SK-N-SH (cell line): ENCODE measurements at regions not wholly inside any gene's neighbourhood (a gene's known extent, or its start where the extent isn't known, plus 50 kb on each side); places are given as distances from the start of the nearest gene placed in this dataset.

Experiments
- CTCF ChIA-PET: fragments of 300-600, 350-600 bp; formaldehyde crosslinking; extraction: SDS; loops from one replicate; lab custom pipeline; 2021; lab: Yijun Ruan, JAX
- POLR2A ChIA-PET: fragments of 350-600 bp; sonication (Branson Sonifier 250); formaldehyde crosslinking; extraction: SDS; loops from one replicate; lab custom pipeline; 2020; ENCODE audit warnings: antibody characterized with exemption, inconsistent platforms; lab: Yijun Ruan, JAX
- DNase-seq: peaks from one replicate; pipeline ENCODE4 v3.0.0; 2012
- H2AFZ ChIP-seq: fragments of 200-600 bp; sonication (generic); 2 replicates; pipeline ENCODE4 v1.8.1; 2016; ENCODE audit warnings: antibody characterized with exemption, mild to moderate bottlenecking, low read depth
- H3F3A ChIP-seq: fragments of 200-600 bp; sonication (generic); replicated peaks from 2 replicates; pipeline ENCODE3; 2016; ENCODE audit warnings: antibody characterized with exemption, mild to moderate bottlenecking; ENCODE audit not compliant: insufficient read depth
- H3K27ac ChIP-seq, 2 experiments: fragments of 200-500 bp in 1 of 2; fragments of 200-600 bp in 1 of 2; sonication (Bioruptor generic) in 1 of 2; sonication (generic), shearing (Covaris generic) in 1 of 2; 2 replicates each; pipeline versions ENCODE4 v1.5.1 to v1.6.1; 2014 to 2016; ENCODE audit warnings: low read depth in 2 of 2, inconsistent platforms in 1 of 2, low read length in 1 of 2, mild to moderate bottlenecking in 1 of 2, mixed read lengths in 1 of 2
- H3K27me3 ChIP-seq: fragments of 200-600 bp; sonication (generic), shearing (Covaris generic); 2 replicates; pipeline ENCODE4 v1.6.1; 2016; ENCODE audit warnings: mixed run types; ENCODE audit not compliant: insufficient read depth
- H3K36me3 ChIP-seq, 2 experiments: fragments of 200-500 bp in 1 of 2; fragments of 200-600 bp in 1 of 2; sonication (Bioruptor generic) in 1 of 2; sonication (generic) in 1 of 2; replicated peaks in 1 of 2; 2 replicates each; pipeline versions ENCODE3 to v1.5.1; 2014 to 2016; ENCODE audit warnings: low read length in 1 of 2, mild to moderate bottlenecking in 1 of 2; ENCODE audit not compliant: insufficient read depth in 2 of 2, control insufficient read depth in 1 of 2
- H3K4me1 ChIP-seq, 2 experiments: fragments of 200-500 bp in 1 of 2; fragments of 200-600 bp in 1 of 2; sonication (Bioruptor generic) in 1 of 2; sonication (generic), shearing (Covaris generic) in 1 of 2; 2 replicates each; pipeline versions ENCODE4 v1.5.1 to v1.6.1; 2014 to 2016; ENCODE audit warnings: low read depth in 1 of 2, low read length in 1 of 2, mixed run types in 1 of 2; ENCODE audit not compliant: insufficient read depth in 2 of 2, control insufficient read depth in 1 of 2
- H3K4me2 ChIP-seq: fragments of 200-600 bp; sonication (generic), shearing (Covaris generic); 2 replicates; pipeline ENCODE4 v1.6.1; 2017; ENCODE audit warnings: mixed run types
- H3K4me3 ChIP-seq, 2 experiments: fragments of 200-500 bp in 1 of 2; fragments of 200-600 bp in 1 of 2; sonication (Bioruptor generic) in 1 of 2; sonication (generic), shearing (Covaris generic) in 1 of 2; 2 replicates each; pipeline versions ENCODE4 v1.5.1 to v1.8.1; 2014 to 2016; ENCODE audit warnings: low read depth in 2 of 2, inconsistent platforms in 1 of 2, low read length in 1 of 2, mild to moderate bottlenecking in 1 of 2, mixed read lengths in 1 of 2, moderate library complexity in 1 of 2
- H3K79me2 ChIP-seq: fragments of 200-600 bp; sonication (generic); 2 replicates; pipeline ENCODE4 v1.8.1; 2017; ENCODE audit warnings: mild to moderate bottlenecking; ENCODE audit not compliant: insufficient read depth
- H3K9ac ChIP-seq: fragments of 200-600 bp; sonication (generic); 2 replicates; pipeline ENCODE4 v1.6.1; 2017; ENCODE audit warnings: mixed run types
- H3K9me2 ChIP-seq: fragments of 200-600 bp; sonication (generic); 2 replicates; pipeline ENCODE4 v1.6.1; 2017; ENCODE audit warnings: mixed run types
- H3K9me3 ChIP-seq: fragments of 200-600 bp; sonication (generic); 2 replicates; pipeline ENCODE4 v1.6.1; 2017; ENCODE audit warnings: mixed run types, mild to moderate bottlenecking, moderate library complexity
- H4K20me1 ChIP-seq: fragments of 200-600 bp; sonication (generic); 2 replicates; pipeline ENCODE4 v1.6.1; 2017; ENCODE audit warnings: mild to moderate bottlenecking, mixed run types; ENCODE audit not compliant: insufficient read depth
- CHD2 ChIP-seq: fragments of 150-350 bp; IDR thresholded peaks from 2 replicates; pipeline ENCODE4 v1.6.1; 2018; ENCODE audit warnings: low read length; ENCODE audit not compliant: partially characterized antibody
- CTCF ChIP-seq: fragments of 200-600 bp; sonication (generic); IDR thresholded peaks from 2 replicates; pipeline ENCODE4 v1.6.1; 2017; ENCODE audit warnings: antibody characterized with exemption, mild to moderate bottlenecking, moderate library complexity
- ELF1 ChIP-seq: IDR thresholded peaks from 2 replicates; pipeline ENCODE4 v1.4.0; 2012
- GABPA ChIP-seq: IDR thresholded peaks from 2 replicates; pipeline ENCODE4 v1.4.0; 2012; ENCODE audit warnings: low read depth, mild to moderate bottlenecking
- IRF3 ChIP-seq: fragments of 150-350 bp; IDR thresholded peaks from 2 replicates; pipeline ENCODE4 v1.6.1; 2016; ENCODE audit warnings: mild to moderate bottlenecking, low read depth, low read length
- JUND ChIP-seq: IDR thresholded peaks from 2 replicates; pipeline ENCODE4 v1.4.0; 2012
- MXI1 ChIP-seq: IDR thresholded peaks from 2 replicates; pipeline ENCODE4 v1.6.1; 2012; ENCODE audit warnings: mild to moderate bottlenecking, low read depth, low read length, improper control_type of control experiment
- PBX3 ChIP-seq: IDR thresholded peaks from 2 replicates; pipeline ENCODE4; 2012
- POLR2AphosphoS5 ChIP-seq: IDR thresholded peaks from 2 replicates; pipeline ENCODE4 v1.6.1; 2012; ENCODE audit warnings: low read depth, low read length
- RXRA ChIP-seq: IDR thresholded peaks from 2 replicates; pipeline ENCODE4 v1.4.0; 2012; ENCODE audit warnings: low read depth, mild to moderate bottlenecking, borderline replicate concordance
- SMC3 ChIP-seq: IDR thresholded peaks from 2 replicates; pipeline ENCODE4 v1.6.1; 2012; ENCODE audit warnings: low read depth, low read length, improper control_type of control experiment
- TAF1 ChIP-seq: IDR thresholded peaks from 2 replicates; pipeline ENCODE4 v1.6.1; 2012; ENCODE audit warnings: low read depth, mild to moderate bottlenecking, low read length, moderate library complexity, borderline replicate concordance
- TEAD4 ChIP-seq: IDR thresholded peaks from 2 replicates; pipeline ENCODE4 v1.4.0; 2012; ENCODE audit warnings: mild to moderate bottlenecking, borderline replicate concordance; ENCODE audit not compliant: insufficient read depth
- ZBTB33 ChIP-seq: IDR thresholded peaks from 2 replicates; pipeline ENCODE4 v1.4.0; 2012; ENCODE audit warnings: low read depth, borderline replicate concordance
- WGBS: methylation state at CpG from one replicate; pipeline ENCODE4 v1.1.6; 2017; ENCODE audit warnings: low lambda C conversion rate; 5-methylcytosine and 5-hydroxymethylcytosine counted together

- ChIA-PET POLR2A (no interaction called here), CTCF (no interaction called here)
- no peak for DNase-seq
Observed at GRCh38 chr7:91749418-91749817, 131.1 kb downstream of the MTERF1 start.

More at GRCh38 chr7:91749418-91749817, 131.1 kb downstream of the MTERF1 start:
- Histone ChIP-seq H3K9ac (no peak overlapping the region), H3K79me2 (no peaks in the 10 kb centered on the region), H3K4me1 (no peaks in the 10 kb centered on the region), H3K27ac (no peak overlapping the region), H3K4me3 (no peak overlapping the region), H3F3A (no peaks in the 10 kb centered on the region), H3K4me2 (no peak overlapping the region), H3K36me3 (no peaks in the 10 kb centered on the region), H2AFZ (no peak overlapping the region), H4K20me1 (no peaks in the 10 kb centered on the region), H3K9me3 (0 out of 2 replicates have a peak, but pooled peaks cover 7% of the 10 kb centered on the region), H3K27me3 (no peaks in the 10 kb centered on the region), H3K9me2 (no peaks in the 10 kb centered on the region)
- WGBS, result 43% methylated on average over 3 of the region's 3 CpGs
- no peak for TF ChIP-seq IRF3
- no peak for TF ChIP-seq TEAD4
- TF ChIP-seq ELF1, result no peak
- no peak for TF ChIP-seq GABPA
- TF ChIP-seq RXRA, result no peak
- no peak for TF ChIP-seq POLR2AphosphoS5
- no peak for TF ChIP-seq SMC3
- TF ChIP-seq TAF1, result no peak
- TF ChIP-seq MXI1, result no peak
- no peak for TF ChIP-seq PBX3
- no peak for TF ChIP-seq CTCF
- TF ChIP-seq ZBTB33, result no peak
- TF ChIP-seq CHD2, result no peak
- no peak for TF ChIP-seq JUND
